ENCODE measurements at regions not wholly inside any gene's neighbourhood (a gene's known extent, or its start where the extent isn't known, plus 50 kb on each side); places are given as distances from the start of the nearest gene placed in this dataset.

GRCh38 chr14:51552275-51552674 is 99.4 kb upstream of the FRMD6 start:
- Histone ChIP-seq H3K36me3 (ENCODE audit: insufficient read depth, insufficient read length, low read length) (no peaks in the 10 kb centered on the region), H3K4me3 (ENCODE audit: insufficient read length, low read depth) (no peak overlapping the region), H3K4me1 (ENCODE audit: insufficient read depth, insufficient read length) (no peaks in the 10 kb centered on the region), H3K9me3 (ENCODE audit: insufficient read depth, low read length) (no peaks in the 10 kb centered on the region), H3K9ac (ENCODE audit: insufficient read length, low read depth) (no peak overlapping the region), H3K27me3 (ENCODE audit: insufficient read depth, insufficient read length) (no peaks in the 10 kb centered on the region)
- TF ChIP-seq SUZ12 (IDR thresholded peaks at IDR 0.05; ENCODE audit: extremely low read depth, insufficient read depth, insufficient read length) (no peak), YY1 (IDR thresholded peaks at IDR 0.05; ENCODE audit: insufficient read depth, insufficient read length) (no peak), ZNF274 (IDR thresholded peaks at IDR 0.05; ENCODE audit: low read depth, low read length) (no peak)
- no peak for DNase-seq (ENCODE audit: low read depth, low spot score)

- no peak for DNase-seq (ENCODE audit: low read depth, low spot score)
- TF ChIP-seq ZNF274 (IDR thresholded peaks at IDR 0.05; ENCODE audit: low read depth, low read length) (no peak), SUZ12 (IDR thresholded peaks at IDR 0.05; ENCODE audit: extremely low read depth, insufficient read depth, insufficient read length) (no peak), YY1 (IDR thresholded peaks at IDR 0.05; ENCODE audit: insufficient read depth, insufficient read length) (no peak)
- no peaks in the 10 kb centered on the region for H3K9me3 ChIP-seq (ENCODE audit: insufficient read depth, low read length)
- H3K4me3 ChIP-seq (ENCODE audit: insufficient read length, low read depth) = no peak overlapping the region
- H3K36me3 ChIP-seq (ENCODE audit: insufficient read depth, insufficient read length, low read length) = no peaks in the 10 kb centered on the region
- no peak overlapping the region for H3K9ac ChIP-seq (ENCODE audit: insufficient read length, low read depth)
- no peaks in the 10 kb centered on the region for H3K4me1 ChIP-seq (ENCODE audit: insufficient read depth, insufficient read length)
- no peaks in the 10 kb centered on the region for H3K27me3 ChIP-seq (ENCODE audit: insufficient read depth, insufficient read length)
These were observed 98.8 kb upstream of the FRMD6 start for GRCh38 chr14:51552768-51553404.

GRCh38 chr14:51554339-51554920 is 97.3 kb upstream of the FRMD6 start:
- H3K36me3 ChIP-seq (ENCODE audit: insufficient read depth, insufficient read length, low read length) = no peaks in the 10 kb centered on the region
- TF ChIP-seq YY1 (IDR thresholded peaks at IDR 0.05; ENCODE audit: insufficient read depth, insufficient read length) = no peak
- TF ChIP-seq SUZ12 (IDR thresholded peaks at IDR 0.05; ENCODE audit: extremely low read depth, insufficient read depth, insufficient read length) = no peak
- TF ChIP-seq ZNF274 (IDR thresholded peaks at IDR 0.05; ENCODE audit: low read depth, low read length) = no peak
- H3K9ac ChIP-seq (ENCODE audit: insufficient read length, low read depth) = no peak overlapping the region
- no peaks in the 10 kb centered on the region for H3K9me3 ChIP-seq (ENCODE audit: insufficient read depth, low read length)
- no peaks in the 10 kb centered on the region for H3K27me3 ChIP-seq (ENCODE audit: insufficient read depth, insufficient read length)
- H3K4me3 ChIP-seq (ENCODE audit: insufficient read length, low read depth) = no peak overlapping the region
- DNase-seq (ENCODE audit: low read depth, low spot score) = no peak
- no peaks in the 10 kb centered on the region for H3K4me1 ChIP-seq (ENCODE audit: insufficient read depth, insufficient read length)

GRCh38 chr14:51554953-51555352 is 96.8 kb upstream of the FRMD6 start:
- Histone ChIP-seq H3K27me3 (ENCODE audit: insufficient read depth, insufficient read length) (no peaks in the 10 kb centered on the region), H3K9me3 (ENCODE audit: insufficient read depth, low read length) (no peaks in the 10 kb centered on the region), H3K4me3 (ENCODE audit: insufficient read length, low read depth) (no peak overlapping the region), H3K4me1 (ENCODE audit: insufficient read depth, insufficient read length) (no peaks in the 10 kb centered on the region), H3K9ac (ENCODE audit: insufficient read length, low read depth) (no peak overlapping the region), H3K36me3 (ENCODE audit: insufficient read depth, insufficient read length, low read length) (no peaks in the 10 kb centered on the region)
- DNase-seq (ENCODE audit: low read depth, low spot score) = no peak
- no peak for TF ChIP-seq ZNF274 (IDR thresholded peaks at IDR 0.05; ENCODE audit: low read depth, low read length)
- TF ChIP-seq SUZ12 (IDR thresholded peaks at IDR 0.05; ENCODE audit: extremely low read depth, insufficient read depth, insufficient read length) = no peak
- no peak for TF ChIP-seq YY1 (IDR thresholded peaks at IDR 0.05; ENCODE audit: insufficient read depth, insufficient read length)

DNA sequence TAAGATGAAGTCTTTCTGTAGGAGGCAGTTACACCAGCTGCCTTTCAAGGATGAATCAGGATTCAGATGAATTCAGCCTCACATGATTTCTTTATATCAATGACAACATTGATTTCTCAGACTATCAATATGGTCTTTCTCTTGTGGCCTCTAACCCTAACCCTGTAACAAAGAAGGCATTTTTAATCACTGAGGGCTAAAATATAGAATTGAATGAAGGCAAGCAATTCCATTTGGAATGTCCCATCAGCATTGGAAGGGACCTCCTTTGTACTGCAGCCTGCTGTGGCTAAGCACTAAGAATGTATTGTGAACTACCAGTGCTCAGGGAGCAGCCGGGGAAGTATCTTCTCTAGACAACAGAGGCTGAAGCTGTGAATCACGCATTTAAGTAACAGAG is 90.6 kb upstream of the FRMD6 start:
- TF ChIP-seq SUZ12 (IDR thresholded peaks at IDR 0.05; ENCODE audit: extremely low read depth, insufficient read depth, insufficient read length) (no peak), ZNF274 (IDR thresholded peaks at IDR 0.05; ENCODE audit: low read depth, low read length) (no peak), YY1 (IDR thresholded peaks at IDR 0.05; ENCODE audit: insufficient read depth, insufficient read length) (no peak)
- no peaks in the 10 kb centered on the region for H3K9me3 ChIP-seq (ENCODE audit: insufficient read depth, low read length)
- H3K9ac ChIP-seq (ENCODE audit: insufficient read length, low read depth) = no peak overlapping the region
- no peak for DNase-seq (ENCODE audit: low read depth, low spot score)
- no peak overlapping the region for H3K4me3 ChIP-seq (ENCODE audit: insufficient read length, low read depth)
- H3K27me3 ChIP-seq (ENCODE audit: insufficient read depth, insufficient read length) = no peaks in the 10 kb centered on the region
- H3K4me1 ChIP-seq (ENCODE audit: insufficient read depth, insufficient read length) = peaks cover 3% of the 10 kb centered on the region
- H3K36me3 ChIP-seq (ENCODE audit: insufficient read depth, insufficient read length, low read length) = no peaks in the 10 kb centered on the region

GRCh38 chr14:51562816-51563215 is 88.9 kb upstream of the FRMD6 start:
- no peak for DNase-seq (ENCODE audit: low read depth, low spot score)
- H3K9me3 ChIP-seq (ENCODE audit: insufficient read depth, low read length) = no peaks in the 10 kb centered on the region
- no peak overlapping the region for H3K9ac ChIP-seq (ENCODE audit: insufficient read length, low read depth)
- H3K4me3 ChIP-seq (ENCODE audit: insufficient read length, low read depth) = no peak overlapping the region
- TF ChIP-seq ZNF274 (IDR thresholded peaks at IDR 0.05; ENCODE audit: low read depth, low read length) (no peak), SUZ12 (IDR thresholded peaks at IDR 0.05; ENCODE audit: extremely low read depth, insufficient read depth, insufficient read length) (no peak), YY1 (IDR thresholded peaks at IDR 0.05; ENCODE audit: insufficient read depth, insufficient read length) (no peak)
- no peaks in the 10 kb centered on the region for H3K36me3 ChIP-seq (ENCODE audit: insufficient read depth, insufficient read length, low read length)
- peaks cover 3% of the 10 kb centered on the region for H3K4me1 ChIP-seq (ENCODE audit: insufficient read depth, insufficient read length)
- no peaks in the 10 kb centered on the region for H3K27me3 ChIP-seq (ENCODE audit: insufficient read depth, insufficient read length)

DNA sequence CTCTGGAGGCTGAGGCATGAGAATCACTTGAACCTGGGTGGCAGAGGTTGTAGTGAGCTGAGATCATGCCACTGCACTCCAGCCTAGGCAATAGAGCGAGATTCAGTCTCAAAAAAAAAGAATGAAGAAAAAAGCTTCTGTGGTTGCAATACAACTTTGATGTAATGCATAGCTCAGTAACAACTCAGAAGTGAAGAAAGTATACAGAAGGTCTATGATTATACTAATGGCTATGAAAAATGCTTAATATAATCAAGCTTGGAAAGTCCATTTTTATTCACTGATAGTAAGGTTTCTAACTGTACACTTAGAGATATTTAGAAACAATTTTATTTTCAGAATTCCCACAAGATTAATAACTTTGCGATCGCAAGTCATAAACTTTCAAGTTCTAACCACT is 88.2 kb upstream of the FRMD6 start:
- no peaks in the 10 kb centered on the region for H3K9me3 ChIP-seq (ENCODE audit: insufficient read depth, low read length)
- no peak for TF ChIP-seq SUZ12 (IDR thresholded peaks at IDR 0.05; ENCODE audit: extremely low read depth, insufficient read depth, insufficient read length)
- TF ChIP-seq ZNF274 (IDR thresholded peaks at IDR 0.05; ENCODE audit: low read depth, low read length) = no peak
- no peak for TF ChIP-seq YY1 (IDR thresholded peaks at IDR 0.05; ENCODE audit: insufficient read depth, insufficient read length)
- no peak overlapping the region for H3K4me3 ChIP-seq (ENCODE audit: insufficient read length, low read depth)
- no peaks in the 10 kb centered on the region for H3K36me3 ChIP-seq (ENCODE audit: insufficient read depth, insufficient read length, low read length)
- no peak for DNase-seq (ENCODE audit: low read depth, low spot score)
- peaks cover 3% of the 10 kb centered on the region for H3K4me1 ChIP-seq (ENCODE audit: insufficient read depth, insufficient read length)
- H3K9ac ChIP-seq (ENCODE audit: insufficient read length, low read depth) = no peak overlapping the region
- no peaks in the 10 kb centered on the region for H3K27me3 ChIP-seq (ENCODE audit: insufficient read depth, insufficient read length)
